ENCODE measurements at regions not wholly inside any gene's neighbourhood (a gene's known extent, or its start where the extent isn't known, plus 50 kb on each side); places are given as distances from the start of the nearest gene placed in this dataset.

- Mint-ChIP-seq H3K27ac (no peak overlapping the region), H3K9me3 (no peaks in the 10 kb centered on the region), H3K4me3 (no peak overlapping the region), H3K27me3 (peaks cover 7% of the 10 kb centered on the region), H3K4me1 (ENCODE audit: low read depth) (no peaks in the 10 kb centered on the region), H3K36me3 (ENCODE audit: low read depth) (no peaks in the 10 kb centered on the region)
- Histone ChIP-seq H3K9me3 (ENCODE audit: control insufficient read depth in 1 of 2, insufficient read depth in 1 of 2, low read length in 2 of 2) (no peaks in the 10 kb centered on the region), H3K27ac (ENCODE audit: low read depth in 1 of 2, low read length in 2 of 2) (no peak overlapping the region), H3K36me3 (ENCODE audit: insufficient read depth, low read length) (no peaks in the 10 kb centered on the region), H3K4me1 (ENCODE audit: insufficient read depth, low read length) (no peaks in the 10 kb centered on the region), H3K27me3 (ENCODE audit: control insufficient read depth in 1 of 2, insufficient read depth in 2 of 2, low read length in 2 of 2) (no peaks in the 10 kb centered on the region), H3K4me3 (ENCODE audit: low read length) (no peak overlapping the region)
- TF ChIP-seq CTCF (IDR thresholded peaks at IDR 0.05) = no peak
- DNase-seq (no peak), ATAC-seq (ENCODE audit: poor library complexity) (no peak)
- ChIA-PET POLR2A (no interaction called here), CTCF (no interaction called here)
- intact Hi-C loops (cut with DNase I, micrococcal nuclease) = no loop called here
These were observed 280.4 kb upstream of the ZNF32 start for GRCh38 chr10:43929122-43929521.

GRCh38 chr10:43928425-43928968, 279.8 kb upstream of the ZNF32 start:
- no peaks in the 10 kb centered on the region for H3K36me3 ChIP-seq (ENCODE audit: insufficient read depth, low read length)
- Mint-ChIP-seq H3K9me3 (no peaks in the 10 kb centered on the region), H3K4me3 (no peak overlapping the region), H3K27ac (no peak overlapping the region), H3K4me1 (ENCODE audit: low read depth) (no peaks in the 10 kb centered on the region), H3K27me3 (peaks cover 7% of the 10 kb centered on the region), H3K36me3 (ENCODE audit: low read depth) (no peaks in the 10 kb centered on the region)
- H3K27ac ChIP-seq (ENCODE audit: low read depth in 1 of 2, low read length in 2 of 2) = no peak overlapping the region
- no peak for DNase-seq
- POLR2A ChIA-PET = no interaction called here
- H3K9me3 ChIP-seq (ENCODE audit: control insufficient read depth in 1 of 2, insufficient read depth in 1 of 2, low read length in 2 of 2) = no peaks in the 10 kb centered on the region
- CTCF ChIA-PET = no interaction called here
- intact Hi-C loops (cut with DNase I, micrococcal nuclease) = no loop called here
- ATAC-seq (ENCODE audit: poor library complexity) = no peak
- no peaks in the 10 kb centered on the region for H3K4me1 ChIP-seq (ENCODE audit: insufficient read depth, low read length)
- TF ChIP-seq CTCF (IDR thresholded peaks at IDR 0.05) = no peak
- no peak overlapping the region for H3K4me3 ChIP-seq (ENCODE audit: low read length)
- H3K27me3 ChIP-seq (ENCODE audit: control insufficient read depth in 1 of 2, insufficient read depth in 2 of 2, low read length in 2 of 2) = no peaks in the 10 kb centered on the region

GRCh38 chr10:43926875-43927406, 278.3 kb upstream of the ZNF32 start:
- Histone ChIP-seq H3K9me3 (ENCODE audit: control insufficient read depth in 1 of 2, insufficient read depth in 1 of 2, low read length in 2 of 2) (peaks cover 0 to under 1% of the 10 kb centered on the region in 2 experiments), H3K27me3 (ENCODE audit: control insufficient read depth in 1 of 2, insufficient read depth in 2 of 2, low read length in 2 of 2) (no peaks in the 10 kb centered on the region), H3K27ac (ENCODE audit: low read depth in 1 of 2, low read length in 2 of 2) (no peak overlapping the region), H3K4me1 (ENCODE audit: insufficient read depth, low read length) (no peaks in the 10 kb centered on the region), H3K36me3 (ENCODE audit: insufficient read depth, low read length) (no peaks in the 10 kb centered on the region), H3K4me3 (ENCODE audit: low read length) (no peak overlapping the region)
- CTCF ChIA-PET = no interaction called here
- H3K4me1 Mint-ChIP-seq (ENCODE audit: low read depth) = no peaks in the 10 kb centered on the region
- H3K27me3 Mint-ChIP-seq = peaks cover 7% of the 10 kb centered on the region
- no peak overlapping the region for H3K4me3 Mint-ChIP-seq
- intact Hi-C loops (cut with DNase I, micrococcal nuclease) = no loop called here
- no peaks in the 10 kb centered on the region for H3K9me3 Mint-ChIP-seq
- H3K27ac Mint-ChIP-seq = no peak overlapping the region
- POLR2A ChIA-PET = no interaction called here
- no peaks in the 10 kb centered on the region for H3K36me3 Mint-ChIP-seq (ENCODE audit: low read depth)
- no peak for TF ChIP-seq CTCF (IDR thresholded peaks at IDR 0.05)
- DNase-seq (peak in 1 of 14 experiments; percentile 2), ATAC-seq (ENCODE audit: poor library complexity) (no peak)

Measured in CD4-positive, alpha-beta T cell (primary cell).